ENCODE measurements at regions not wholly inside any gene's neighbourhood (a gene's known extent, or its start where the extent isn't known, plus 50 kb on each side); places are given as distances from the start of the nearest gene placed in this dataset.

- peak; percentile 38 to 66 (median 62) for TF ChIP-seq CTCF (IDR thresholded peaks at IDR 0.05)
- TF ChIP-seq POLR2A (IDR thresholded peaks at IDR 0.05) = no peak
- TF ChIP-seq EP300 (IDR thresholded peaks at IDR 0.05) = no peak
- WGBS, 2 donors = 23 to 47% methylated on average over 5 to 14 of the region's 14 CpGs
- H3K27ac ChIP-seq = no peak overlapping the region
- H3K36me3 ChIP-seq = no peaks in the 10 kb centered on the region
- H3K9me3 ChIP-seq = no peaks in the 10 kb centered on the region
- no peak overlapping the region for H3K4me3 ChIP-seq
- ATAC-seq (ENCODE audit: low FRiP score in 2 of 2) = peak; percentile 78 to 86
- no peaks in the 10 kb centered on the region for H3K4me1 ChIP-seq
- peak; percentile 53 to 66 for DNase-seq
- H3K27me3 ChIP-seq = no peaks in the 10 kb centered on the region
Measured at GRCh38 chr22:22357024-22357883, 112.7 kb downstream of the VPREB1 start.

GRCh38 chr22:22358152-22358551 lies 113.6 kb downstream of the VPREB1 start:
- Histone ChIP-seq H3K4me3 (no peak overlapping the region), H3K27ac (no peak overlapping the region), H3K9me3 (no peaks in the 10 kb centered on the region), H3K36me3 (no peaks in the 10 kb centered on the region), H3K4me1 (no peaks in the 10 kb centered on the region), H3K27me3 (no peaks in the 10 kb centered on the region)
- WGBS, 2 donors = 62% methylated on average over 4 of the region's 4 CpGs; no CpG with 5 or more reads in 1 of the 2 donors
- TF ChIP-seq EP300 (IDR thresholded peaks at IDR 0.05) = peak in 1 of 4 donors; percentile 74
- no peak for TF ChIP-seq POLR2A (IDR thresholded peaks at IDR 0.05)
- TF ChIP-seq POLR2AphosphoS5 (IDR thresholded peaks at IDR 0.05) = peak in 1 of 2 donors; percentile 13
- ATAC-seq (ENCODE audit: low FRiP score in 2 of 2) = no peak
- DNase-seq = peak in 1 of 2 donors; percentile 34

- no peak for ATAC-seq (ENCODE audit: low FRiP score in 2 of 2)
- Histone ChIP-seq H3K27ac (no peak overlapping the region), H3K4me3 (no peak overlapping the region), H3K9me3 (no peaks in the 10 kb centered on the region), H3K36me3 (no peaks in the 10 kb centered on the region), H3K27me3 (no peaks in the 10 kb centered on the region), H3K4me1 (no peaks in the 10 kb centered on the region)
- DNase-seq = no peak
- WGBS, 2 donors = 43 to 70% methylated on average over 2 of the region's 2 CpGs
- no peak for TF ChIP-seq CTCF (IDR thresholded peaks at IDR 0.05)
- no peak for TF ChIP-seq POLR2AphosphoS5 (IDR thresholded peaks at IDR 0.05)
- no peak for TF ChIP-seq EP300 (IDR thresholded peaks at IDR 0.05)
- TF ChIP-seq POLR2A (IDR thresholded peaks at IDR 0.05) = no peak
Measured at GRCh38 chr22:22358686-22359085, 114.1 kb downstream of the VPREB1 start.

- DNase-seq (no peak), ATAC-seq (ENCODE audit: low FRiP score in 2 of 2) (no peak)
- no peak overlapping the region for H3K4me3 ChIP-seq
- H3K4me1 ChIP-seq = no peaks in the 10 kb centered on the region
- no peaks in the 10 kb centered on the region for H3K9me3 ChIP-seq
- WGBS, 2 donors = 63 to 80% methylated on average over 2 of the region's 2 CpGs
- TF ChIP-seq POLR2AphosphoS5 (IDR thresholded peaks at IDR 0.05) (no peak), POLR2A (IDR thresholded peaks at IDR 0.05) (no peak), CTCF (IDR thresholded peaks at IDR 0.05) (no peak), EP300 (IDR thresholded peaks at IDR 0.05) (no peak)
- H3K36me3 ChIP-seq = no peaks in the 10 kb centered on the region
- no peaks in the 10 kb centered on the region for H3K27me3 ChIP-seq
- H3K27ac ChIP-seq = no peak overlapping the region
Measured at GRCh38 chr22:22359465-22359864, 114.9 kb downstream of the VPREB1 start.

- Histone ChIP-seq H3K27me3 (no peaks in the 10 kb centered on the region), H3K36me3 (no peaks in the 10 kb centered on the region), H3K4me1 (no peaks in the 10 kb centered on the region), H3K27ac (no peak overlapping the region), H3K9me3 (no peaks in the 10 kb centered on the region), H3K4me3 (no peak overlapping the region)
- no peak for ATAC-seq (ENCODE audit: low FRiP score in 2 of 2)
- DNase-seq = no peak
- WGBS, 2 donors = 83 to 86% methylated on average over 2 of the region's 2 CpGs
- no peak for TF ChIP-seq EP300 (IDR thresholded peaks at IDR 0.05)
- TF ChIP-seq POLR2A (IDR thresholded peaks at IDR 0.05) = no peak
- no peak for TF ChIP-seq CTCF (IDR thresholded peaks at IDR 0.05)
- no peak for TF ChIP-seq POLR2AphosphoS5 (IDR thresholded peaks at IDR 0.05)
Measured at GRCh38 chr22:22360014-22360413, 115.4 kb downstream of the VPREB1 start.

Data from upper lobe of left lung (tissue), 6 donors.